Activated naive CD8-positive, alpha-beta T cell treated with anti-CD3 and anti-CD28 coated beads, Interleukin-2, amount 10 ng/mL, durations not matched to agents 7 days and 5 days (primary cell): ENCODE measurements at regions not wholly inside any gene's neighbourhood (a gene's known extent, or its start where the extent isn't known, plus 50 kb on each side); places are given as distances from the start of the nearest gene placed in this dataset.

Experiments used
- ATAC-seq: fragments of 150-1000 bp; cut with Tn5 transposase; one replicate; pipeline ENCODE4 v1.10.0; 2021; ENCODE audit warnings: low read depth, moderate library complexity
- POLR2A ChIA-PET: fragments of 350-600 bp; sonication (Branson Sonifier 250); formaldehyde crosslinking; loops from one replicate; lab custom pipeline; 2021; ENCODE audit warnings: antibody characterized with exemption; lab: Charles Lee
- DNase-seq: peaks from one replicate; pipeline ENCODE4 v3.0.0; 2021
- H3K27ac Mint-ChIP-seq: one replicate; pipeline ENCODE4 v1.8.0; 2022; ENCODE audit warnings: mild to moderate bottlenecking, mixed read lengths
- H3K27me3 Mint-ChIP-seq: one replicate; pipeline ENCODE4 v1.8.0; 2022; ENCODE audit warnings: mild to moderate bottlenecking, moderate library complexity, mixed read lengths
- H3K36me3 Mint-ChIP-seq: one replicate; pipeline ENCODE4 v1.8.0; 2021; ENCODE audit warnings: mild to moderate bottlenecking, mixed read lengths
- H3K4me1 Mint-ChIP-seq: one replicate; pipeline ENCODE4 v1.8.0; 2021; ENCODE audit warnings: mixed read lengths
- H3K4me3 Mint-ChIP-seq: one replicate; pipeline ENCODE4 v1.8.0; 2022; ENCODE audit warnings: mild to moderate bottlenecking, moderate library complexity, mixed read lengths
- H3K9me3 Mint-ChIP-seq: one replicate; pipeline ENCODE4 v1.8.0; 2021; ENCODE audit warnings: mixed read lengths

GRCh38 chr15:46858150-46858549 is 859.2 kb upstream of the SEMA6D start:
- DNase-seq (no peak), ATAC-seq (no peak)
- peaks cover 2% of the 10 kb centered on the region for H3K9me3 Mint-ChIP-seq
- no peaks in the 10 kb centered on the region for H3K27me3 Mint-ChIP-seq
- no peak overlapping the region for H3K4me3 Mint-ChIP-seq
- POLR2A ChIA-PET = no interaction called here
- H3K4me1 Mint-ChIP-seq = no peaks in the 10 kb centered on the region
- H3K36me3 Mint-ChIP-seq = no peaks in the 10 kb centered on the region
- no peak overlapping the region for H3K27ac Mint-ChIP-seq

- no peak overlapping the region for H3K4me3 Mint-ChIP-seq
- H3K27ac Mint-ChIP-seq = no peak overlapping the region
- DNase-seq (no peak), ATAC-seq (no peak)
- no peaks in the 10 kb centered on the region for H3K4me1 Mint-ChIP-seq
- H3K36me3 Mint-ChIP-seq = no peaks in the 10 kb centered on the region
- H3K9me3 Mint-ChIP-seq = peaks cover 2% of the 10 kb centered on the region
- no peaks in the 10 kb centered on the region for H3K27me3 Mint-ChIP-seq
- POLR2A ChIA-PET = no interaction called here
Observed at GRCh38 chr15:46861796-46862195, 855.5 kb upstream of the SEMA6D start.

- no peak overlapping the region for H3K27ac Mint-ChIP-seq
- ATAC-seq = no peak
- H3K4me1 Mint-ChIP-seq = no peaks in the 10 kb centered on the region
- H3K9me3 Mint-ChIP-seq = peaks cover 2% of the 10 kb centered on the region
- no peaks in the 10 kb centered on the region for H3K27me3 Mint-ChIP-seq
- H3K36me3 Mint-ChIP-seq = no peaks in the 10 kb centered on the region
- H3K4me3 Mint-ChIP-seq = no peak overlapping the region
- DNase-seq = no peak
- POLR2A ChIA-PET = no interaction called here
Observed at GRCh38 chr15:46865155-46865554, 852.1 kb upstream of the SEMA6D start.

GRCh38 chr15:46872286-46872980 is 844.9 kb upstream of the SEMA6D start:
- Mint-ChIP-seq H3K4me3 (no peak overlapping the region), H3K27me3 (no peaks in the 10 kb centered on the region), H3K27ac (no peak overlapping the region), H3K9me3 (no peaks in the 10 kb centered on the region), H3K4me1 (no peaks in the 10 kb centered on the region), H3K36me3 (no peaks in the 10 kb centered on the region)
- no peak for DNase-seq
- ATAC-seq = no peak
- POLR2A ChIA-PET = no interaction called here

- Mint-ChIP-seq H3K27ac (no peak overlapping the region), H3K36me3 (no peaks in the 10 kb centered on the region), H3K27me3 (no peaks in the 10 kb centered on the region), H3K4me3 (no peak overlapping the region), H3K4me1 (no peaks in the 10 kb centered on the region), H3K9me3 (no peaks in the 10 kb centered on the region)
- POLR2A ChIA-PET = no interaction called here
- ATAC-seq = no peak
- DNase-seq = no peak
Observed at GRCh38 chr15:46872981-46873330, 844.3 kb upstream of the SEMA6D start.

GRCh38 chr15:46879032-46879770 is 838.1 kb upstream of the SEMA6D start:
- Mint-ChIP-seq H3K9me3 (peaks cover 7% of the 10 kb centered on the region), H3K36me3 (no peaks in the 10 kb centered on the region), H3K4me1 (no peaks in the 10 kb centered on the region), H3K4me3 (no peak overlapping the region), H3K27me3 (no peaks in the 10 kb centered on the region), H3K27ac (no peak overlapping the region)
- DNase-seq (no peak), ATAC-seq (no peak)
- POLR2A ChIA-PET = no interaction called here

- DNase-seq (no peak), ATAC-seq (no peak)
- POLR2A ChIA-PET = no interaction called here
- Mint-ChIP-seq H3K4me3 (no peak overlapping the region), H3K4me1 (no peaks in the 10 kb centered on the region), H3K27ac (no peak overlapping the region), H3K27me3 (no peaks in the 10 kb centered on the region), H3K9me3 (peaks cover 8% of the 10 kb centered on the region), H3K36me3 (no peaks in the 10 kb centered on the region)
Observed at GRCh38 chr15:46880791-46881190, 836.5 kb upstream of the SEMA6D start.

GRCh38 chr15:46892621-46893160 is 824.6 kb upstream of the SEMA6D start:
- POLR2A ChIA-PET = no interaction called here
- no peaks in the 10 kb centered on the region for H3K27me3 Mint-ChIP-seq
- no peak overlapping the region for H3K4me3 Mint-ChIP-seq
- DNase-seq (no peak), ATAC-seq (no peak)
- H3K27ac Mint-ChIP-seq = no peak overlapping the region
- peaks cover 6% of the 10 kb centered on the region for H3K9me3 Mint-ChIP-seq
- no peaks in the 10 kb centered on the region for H3K4me1 Mint-ChIP-seq
- H3K36me3 Mint-ChIP-seq = no peaks in the 10 kb centered on the region

- peaks cover 6% of the 10 kb centered on the region for H3K9me3 Mint-ChIP-seq
- DNase-seq (no peak), ATAC-seq (no peak)
- H3K36me3 Mint-ChIP-seq = no peaks in the 10 kb centered on the region
- POLR2A ChIA-PET = no interaction called here
- H3K4me1 Mint-ChIP-seq = no peaks in the 10 kb centered on the region
- H3K27me3 Mint-ChIP-seq = no peaks in the 10 kb centered on the region
- H3K4me3 Mint-ChIP-seq = no peak overlapping the region
- no peak overlapping the region for H3K27ac Mint-ChIP-seq
Observed at GRCh38 chr15:46894644-46895043, 822.7 kb upstream of the SEMA6D start.

- DNase-seq (no peak), ATAC-seq (no peak)
- Mint-ChIP-seq H3K27me3 (no peaks in the 10 kb centered on the region), H3K27ac (no peak overlapping the region), H3K4me1 (no peaks in the 10 kb centered on the region), H3K4me3 (no peak overlapping the region), H3K9me3 (peaks cover 2% of the 10 kb centered on the region), H3K36me3 (no peaks in the 10 kb centered on the region)
- POLR2A ChIA-PET = no interaction called here
Observed at GRCh38 chr15:46897266-46897665, 820.0 kb upstream of the SEMA6D start.

- DNase-seq = no peak
Observed at GRCh38 chr15:46901001-46901400, 816.3 kb upstream of the SEMA6D start.

GRCh38 chr15:46917721-46918252 is 799.5 kb upstream of the SEMA6D start:
- POLR2A ChIA-PET = no interaction called here
- H3K9me3 Mint-ChIP-seq = no peaks in the 10 kb centered on the region
- H3K4me3 Mint-ChIP-seq = no peak overlapping the region
- no peak overlapping the region for H3K27ac Mint-ChIP-seq
- H3K36me3 Mint-ChIP-seq = no peaks in the 10 kb centered on the region
- DNase-seq = no peak
- no peaks in the 10 kb centered on the region for H3K27me3 Mint-ChIP-seq
- ATAC-seq = no peak
- H3K4me1 Mint-ChIP-seq = no peaks in the 10 kb centered on the region

More at GRCh38 chr15:46901001-46901400, 816.3 kb upstream of the SEMA6D start:
- H3K27me3 Mint-ChIP-seq = no peaks in the 10 kb centered on the region
- POLR2A ChIA-PET = no interaction called here
- ATAC-seq = no peak
- peaks cover 1% of the 10 kb centered on the region for H3K9me3 Mint-ChIP-seq
- no peak overlapping the region for H3K27ac Mint-ChIP-seq
- H3K36me3 Mint-ChIP-seq = no peaks in the 10 kb centered on the region
- no peaks in the 10 kb centered on the region for H3K4me1 Mint-ChIP-seq
- no peak overlapping the region for H3K4me3 Mint-ChIP-seq

GRCh38 chr15:46918462-46919140 is 798.7 kb upstream of the SEMA6D start:
- DNase-seq (no peak), ATAC-seq (no peak)
- no peaks in the 10 kb centered on the region for H3K36me3 Mint-ChIP-seq
- no peak overlapping the region for H3K4me3 Mint-ChIP-seq
- H3K4me1 Mint-ChIP-seq = no peaks in the 10 kb centered on the region
- no peaks in the 10 kb centered on the region for H3K27me3 Mint-ChIP-seq
- POLR2A ChIA-PET = no interaction called here
- no peaks in the 10 kb centered on the region for H3K9me3 Mint-ChIP-seq
- no peak overlapping the region for H3K27ac Mint-ChIP-seq
